SK-N-SH treated with all-trans-retinoic acid at 6 μM for 48 hours (cell line): ENCODE measurements at regions not wholly inside any gene's neighbourhood (a gene's known extent, or its start where the extent isn't known, plus 50 kb on each side); places are given as distances from the start of the nearest gene placed in this dataset.

ENCODE experiments used
- ATAC-seq: fragments of 200-7000 bp; cut with Tn5 transposase; 3 replicates; pipeline ENCODE4 v1.9.1; 2020; ENCODE audit warnings: mild to moderate bottlenecking, moderate library complexity
- ARNTL ChIP-seq: fragments of 450-650 bp; formaldehyde crosslinking; IDR thresholded peaks from 2 replicates; pipeline ENCODE4 v1.5.0; 2020; ENCODE audit warnings: low read depth, mild to moderate bottlenecking, moderate library complexity, borderline replicate concordance
- BACH2 ChIP-seq: fragments of 250-450 bp; sonication (Bioruptor Pico); IDR thresholded peaks from 2 replicates; pipeline ENCODE4 v1.9.0; 2021; ENCODE audit warnings: mild to moderate bottlenecking, borderline replicate concordance
- CSDC2 ChIP-seq: fragments of 250-450 bp; sonication (Bioruptor Pico); IDR thresholded peaks from 2 replicates; pipeline ENCODE4 v1.5.0; 2020; ENCODE audit warnings: mild to moderate bottlenecking, moderate library complexity
- CSRNP3 ChIP-seq: fragments of 250-450 bp; sonication (Bioruptor Pico); IDR thresholded peaks from 2 replicates; pipeline ENCODE4 v1.5.1; 2021; ENCODE audit warnings: mild to moderate bottlenecking, moderate library complexity
- ESRRG ChIP-seq: fragments of 250-450 bp; sonication (Bioruptor Pico); IDR thresholded peaks from 2 replicates; pipeline ENCODE4 v1.6.1; 2021; ENCODE audit warnings: mild to moderate bottlenecking
- GLIS3 ChIP-seq: fragments of 250-450 bp; sonication (Bioruptor Pico); IDR thresholded peaks from 2 replicates; pipeline ENCODE4 v1.5.0; 2020; ENCODE audit warnings: mild to moderate bottlenecking, moderate library complexity
- ISL1 ChIP-seq: fragments of 250-450 bp; sonication (Bioruptor Pico); IDR thresholded peaks from 2 replicates; pipeline ENCODE4 v2.1.2; 2022; ENCODE audit warnings: mild to moderate bottlenecking, moderate library complexity
- RARB ChIP-seq: fragments of 250-450 bp; sonication (Bioruptor Pico); IDR thresholded peaks from 2 replicates; pipeline ENCODE4 v1.8.0; 2021; ENCODE audit warnings: mild to moderate bottlenecking, moderate library complexity
- SNAI2 ChIP-seq: fragments of 250-450 bp; sonication (Bioruptor Pico); IDR thresholded peaks from 2 replicates; pipeline ENCODE4 v1.5.0; 2020; ENCODE audit warnings: mild to moderate bottlenecking, moderate library complexity
- TCF4 ChIP-seq: fragments of 250-450 bp; sonication (Bioruptor Pico); IDR thresholded peaks from 2 replicates; pipeline ENCODE4 v1.8.0; 2021; ENCODE audit warnings: mild to moderate bottlenecking, moderate library complexity, borderline replicate concordance
- TOX ChIP-seq: fragments of 250-450 bp; sonication (Bioruptor Pico); IDR thresholded peaks from 2 replicates; pipeline ENCODE4 v1.8.0; 2021; ENCODE audit warnings: mild to moderate bottlenecking, moderate library complexity, borderline replicate concordance
- ZC3H10 ChIP-seq: fragments of 250-450 bp; sonication (Bioruptor Pico); IDR thresholded peaks from 2 replicates; pipeline ENCODE4 v1.5.1; 2021; ENCODE audit warnings: mild to moderate bottlenecking, moderate library complexity
- ZFP3 ChIP-seq: fragments of 250-450 bp; sonication (Bioruptor Pico); IDR thresholded peaks from 2 replicates; pipeline ENCODE4 v1.5.0; 2020; ENCODE audit warnings: mild to moderate bottlenecking, moderate library complexity
- ZFP30 ChIP-seq: fragments of 450-650 bp; formaldehyde crosslinking; IDR thresholded peaks from 2 replicates; pipeline ENCODE4 v1.5.0; 2022; ENCODE audit warnings: mild to moderate bottlenecking, moderate library complexity
- ZNF565 ChIP-seq: fragments of 450-650 bp; formaldehyde crosslinking; conservative IDR thresholded peaks from 2 replicates; pipeline ENCODE4 v1.5.0; 2020; ENCODE audit warnings: low read depth, mild to moderate bottlenecking, moderate library complexity
- ZNF70 ChIP-seq: fragments of 450-650 bp; formaldehyde crosslinking; IDR thresholded peaks from 2 replicates; pipeline ENCODE4 v1.5.0; 2020; ENCODE audit warnings: mild to moderate bottlenecking, moderate library complexity
- ZNF8 ChIP-seq: fragments of 450-650 bp; formaldehyde crosslinking; IDR thresholded peaks from 2 replicates; pipeline ENCODE4 v1.5.0; 2020; ENCODE audit warnings: mild to moderate bottlenecking, moderate library complexity
- TF ChIP-seq, protein P1 (sequence below): fragments of 250-450 bp; sonication (Bioruptor Pico); IDR thresholded peaks from 2 replicates; pipeline ENCODE4 v1.5.1; 2020; ENCODE audit warnings: low read depth, mild to moderate bottlenecking, moderate library complexity
- TF ChIP-seq, protein P2 (sequence below): fragments of 250-450 bp; sonication (Bioruptor Pico); IDR thresholded peaks from 2 replicates; pipeline ENCODE4 v1.8.0; 2020; ENCODE audit warnings: mild to moderate bottlenecking, moderate library complexity, borderline replicate concordance
- TF ChIP-seq, protein P3 (sequence below): fragments of 250-450 bp; sonication (Bioruptor Pico); IDR thresholded peaks from 2 replicates; pipeline ENCODE4 v1.8.0; 2021; ENCODE audit warnings: low read depth, mild to moderate bottlenecking, moderate library complexity, borderline replicate concordance

- no peak for ATAC-seq
- TF ChIP-seq, protein P1, sequence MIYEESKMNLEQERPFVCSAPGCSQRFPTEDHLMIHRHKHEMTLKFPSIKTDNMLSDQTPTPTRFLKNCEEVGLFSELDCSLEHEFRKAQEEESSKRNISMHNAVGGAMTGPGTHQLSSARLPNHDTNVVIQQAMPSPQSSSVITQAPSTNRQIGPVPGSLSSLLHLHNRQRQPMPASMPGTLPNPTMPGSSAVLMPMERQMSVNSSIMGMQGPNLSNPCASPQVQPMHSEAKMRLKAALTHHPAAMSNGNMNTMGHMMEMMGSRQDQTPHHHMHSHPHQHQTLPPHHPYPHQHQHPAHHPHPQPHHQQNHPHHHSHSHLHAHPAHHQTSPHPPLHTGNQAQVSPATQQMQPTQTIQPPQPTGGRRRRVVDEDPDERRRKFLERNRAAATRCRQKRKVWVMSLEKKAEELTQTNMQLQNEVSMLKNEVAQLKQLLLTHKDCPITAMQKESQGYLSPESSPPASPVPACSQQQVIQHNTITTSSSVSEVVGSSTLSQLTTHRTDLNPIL (CRISPR knock-in tag): no peak
- no peak for TF ChIP-seq TOX (CRISPR knock-in tag)
- TF ChIP-seq ZFP3 (CRISPR knock-in tag): no peak
- TF ChIP-seq CSDC2 (CRISPR knock-in tag): no peak
- TF ChIP-seq TCF4: no peak
- TF ChIP-seq, protein P2, sequence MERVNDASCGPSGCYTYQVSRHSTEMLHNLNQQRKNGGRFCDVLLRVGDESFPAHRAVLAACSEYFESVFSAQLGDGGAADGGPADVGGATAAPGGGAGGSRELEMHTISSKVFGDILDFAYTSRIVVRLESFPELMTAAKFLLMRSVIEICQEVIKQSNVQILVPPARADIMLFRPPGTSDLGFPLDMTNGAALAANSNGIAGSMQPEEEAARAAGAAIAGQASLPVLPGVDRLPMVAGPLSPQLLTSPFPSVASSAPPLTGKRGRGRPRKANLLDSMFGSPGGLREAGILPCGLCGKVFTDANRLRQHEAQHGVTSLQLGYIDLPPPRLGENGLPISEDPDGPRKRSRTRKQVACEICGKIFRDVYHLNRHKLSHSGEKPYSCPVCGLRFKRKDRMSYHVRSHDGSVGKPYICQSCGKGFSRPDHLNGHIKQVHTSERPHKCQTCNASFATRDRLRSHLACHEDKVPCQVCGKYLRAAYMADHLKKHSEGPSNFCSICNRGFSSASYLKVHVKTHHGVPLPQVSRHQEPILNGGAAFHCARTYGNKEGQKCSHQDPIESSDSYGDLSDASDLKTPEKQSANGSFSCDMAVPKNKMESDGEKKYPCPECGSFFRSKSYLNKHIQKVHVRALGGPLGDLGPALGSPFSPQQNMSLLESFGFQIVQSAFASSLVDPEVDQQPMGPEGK: no peak
- no peak for TF ChIP-seq BACH2 (CRISPR knock-in tag)
- TF ChIP-seq GLIS3 (CRISPR knock-in tag): no peak
- no peak for TF ChIP-seq ZNF8 (CRISPR knock-in tag)
- no peak for TF ChIP-seq CSRNP3 (CRISPR knock-in tag)
- no peak for TF ChIP-seq ZNF70 (CRISPR knock-in tag)
- TF ChIP-seq ZC3H10: no peak
- TF ChIP-seq ZNF565 (CRISPR knock-in tag): no peak
- no peak for TF ChIP-seq RARB (CRISPR knock-in tag)
- TF ChIP-seq, protein P3, sequence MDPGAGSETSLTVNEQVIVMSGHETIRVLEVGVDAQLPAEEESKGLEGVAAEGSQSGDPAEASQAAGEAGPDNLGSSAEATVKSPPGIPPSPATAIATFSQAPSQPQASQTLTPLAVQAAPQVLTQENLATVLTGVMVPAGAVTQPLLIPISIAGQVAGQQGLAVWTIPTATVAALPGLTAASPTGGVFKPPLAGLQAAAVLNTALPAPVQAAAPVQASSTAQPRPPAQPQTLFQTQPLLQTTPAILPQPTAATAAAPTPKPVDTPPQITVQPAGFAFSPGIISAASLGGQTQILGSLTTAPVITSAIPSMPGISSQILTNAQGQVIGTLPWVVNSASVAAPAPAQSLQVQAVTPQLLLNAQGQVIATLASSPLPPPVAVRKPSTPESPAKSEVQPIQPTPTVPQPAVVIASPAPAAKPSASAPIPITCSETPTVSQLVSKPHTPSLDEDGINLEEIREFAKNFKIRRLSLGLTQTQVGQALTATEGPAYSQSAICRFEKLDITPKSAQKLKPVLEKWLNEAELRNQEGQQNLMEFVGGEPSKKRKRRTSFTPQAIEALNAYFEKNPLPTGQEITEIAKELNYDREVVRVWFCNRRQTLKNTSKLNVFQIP (CRISPR knock-in tag): no peak
Observed at GRCh38 chr14:83287300-83287699, 1753.6 kb upstream of the SEL1L start.

GRCh38 chr14:83289390-83289789 is 1755.7 kb upstream of the SEL1L start:
- ATAC-seq: no peak
- no peak for TF ChIP-seq ARNTL (CRISPR knock-in tag)
- no peak for TF ChIP-seq RARB (CRISPR knock-in tag)
- TF ChIP-seq ISL1 (CRISPR knock-in tag): no peak
- no peak for TF ChIP-seq BACH2 (CRISPR knock-in tag)
- TF ChIP-seq, protein P1 (CRISPR knock-in tag): no peak
- TF ChIP-seq, protein P2: no peak
- no peak for TF ChIP-seq CSRNP3 (CRISPR knock-in tag)
- no peak for TF ChIP-seq CSDC2 (CRISPR knock-in tag)
- TF ChIP-seq ESRRG (CRISPR knock-in tag): no peak
- TF ChIP-seq ZNF565 (CRISPR knock-in tag): no peak
- TF ChIP-seq SNAI2 (CRISPR knock-in tag): no peak
- no peak for TF ChIP-seq ZNF8 (CRISPR knock-in tag)
- no peak for TF ChIP-seq TCF4
- TF ChIP-seq ZFP30 (CRISPR knock-in tag): no peak
- no peak for TF ChIP-seq ZFP3 (CRISPR knock-in tag)
